ENCODE measurements at regions not wholly inside any gene's neighbourhood (a gene's known extent, or its start where the extent isn't known, plus 50 kb on each side); places are given as distances from the start of the nearest gene placed in this dataset.

DNA sequence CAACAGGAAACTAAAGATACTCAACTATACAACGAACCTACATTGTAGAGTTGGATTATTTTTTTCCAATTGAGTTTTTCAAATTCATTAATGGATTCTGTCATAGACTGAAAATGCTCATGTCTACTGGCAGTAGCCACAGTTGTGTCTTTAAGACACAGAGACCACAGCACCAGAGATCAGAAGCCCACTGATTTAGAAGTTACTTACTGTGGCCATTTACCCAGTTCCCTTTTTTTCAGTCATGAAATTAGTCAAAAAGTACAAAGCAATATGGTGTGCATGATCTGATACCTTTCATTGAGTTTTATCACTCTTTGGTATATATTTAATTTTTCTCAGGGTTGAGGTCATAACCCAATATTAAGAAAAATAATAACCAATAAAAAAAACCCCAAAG lies 1640.2 kb upstream of the WWC1 start:
- in situ Hi-C loops (cut with MboI; ENCODE audit: low pct_unique_long_range_greater_than_20kb, low sequenced_read_pairs, unreplicated experiment), result no loop called here
- DNase-seq (ENCODE audit: low spot score), result no peak
- TF ChIP-seq, protein P1, sequence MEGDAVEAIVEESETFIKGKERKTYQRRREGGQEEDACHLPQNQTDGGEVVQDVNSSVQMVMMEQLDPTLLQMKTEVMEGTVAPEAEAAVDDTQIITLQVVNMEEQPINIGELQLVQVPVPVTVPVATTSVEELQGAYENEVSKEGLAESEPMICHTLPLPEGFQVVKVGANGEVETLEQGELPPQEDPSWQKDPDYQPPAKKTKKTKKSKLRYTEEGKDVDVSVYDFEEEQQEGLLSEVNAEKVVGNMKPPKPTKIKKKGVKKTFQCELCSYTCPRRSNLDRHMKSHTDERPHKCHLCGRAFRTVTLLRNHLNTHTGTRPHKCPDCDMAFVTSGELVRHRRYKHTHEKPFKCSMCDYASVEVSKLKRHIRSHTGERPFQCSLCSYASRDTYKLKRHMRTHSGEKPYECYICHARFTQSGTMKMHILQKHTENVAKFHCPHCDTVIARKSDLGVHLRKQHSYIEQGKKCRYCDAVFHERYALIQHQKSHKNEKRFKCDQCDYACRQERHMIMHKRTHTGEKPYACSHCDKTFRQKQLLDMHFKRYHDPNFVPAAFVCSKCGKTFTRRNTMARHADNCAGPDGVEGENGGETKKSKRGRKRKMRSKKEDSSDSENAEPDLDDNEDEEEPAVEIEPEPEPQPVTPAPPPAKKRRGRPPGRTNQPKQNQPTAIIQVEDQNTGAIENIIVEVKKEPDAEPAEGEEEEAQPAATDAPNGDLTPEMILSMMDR (IDR thresholded peaks at IDR 0.05; ENCODE audit: extremely low read depth, insufficient read depth, missing control alignments), result no peak

DNA sequence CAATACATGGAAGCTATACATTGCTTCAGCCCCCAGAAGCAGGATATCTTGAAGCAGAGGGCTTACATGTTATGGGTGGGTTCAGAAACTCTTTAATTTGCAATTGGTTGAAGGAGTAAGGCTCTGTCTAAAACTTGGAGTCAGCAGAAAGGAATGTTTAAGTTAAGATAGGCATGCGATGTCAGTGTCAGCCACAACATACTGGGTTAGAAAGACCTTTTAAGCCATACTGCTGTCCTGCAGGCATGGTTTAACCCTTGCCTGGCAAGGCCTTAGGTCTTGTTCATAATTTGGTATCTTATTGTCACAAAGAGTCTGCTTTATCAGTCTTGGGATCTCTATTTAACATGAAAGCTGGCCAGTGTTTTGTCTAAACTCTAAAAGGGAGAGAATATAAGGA lies 1619.6 kb upstream of the WWC1 start:
- TF ChIP-seq, protein P1 (IDR thresholded peaks at IDR 0.05; ENCODE audit: extremely low read depth, insufficient read depth, missing control alignments), result no peak
- DNase-seq (ENCODE audit: low spot score), result no peak
- in situ Hi-C loops (cut with MboI; ENCODE audit: low pct_unique_long_range_greater_than_20kb, low sequenced_read_pairs, unreplicated experiment), result no loop called here

DNA sequence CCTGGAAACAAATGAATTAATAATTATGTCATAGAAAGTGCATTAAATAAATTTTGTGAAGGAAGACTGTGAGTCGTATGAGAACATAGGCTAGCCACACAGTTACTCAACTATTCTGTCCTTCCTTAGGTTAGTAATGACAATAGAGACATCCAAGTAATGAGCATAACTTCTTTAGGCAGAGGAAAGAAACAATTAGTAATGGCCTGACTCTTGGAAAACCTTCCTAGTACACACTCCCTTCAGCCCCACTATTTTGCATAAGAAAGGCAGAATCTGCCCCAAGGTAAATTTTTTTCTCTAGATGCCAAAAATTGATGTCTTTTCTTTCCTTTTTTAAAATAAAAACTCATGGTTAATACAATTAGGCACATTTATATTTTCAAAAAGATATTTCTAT lies 1619.0 kb upstream of the WWC1 start:
- in situ Hi-C loops (cut with MboI; ENCODE audit: low pct_unique_long_range_greater_than_20kb, low sequenced_read_pairs, unreplicated experiment), result no loop called here
- no peak for DNase-seq (ENCODE audit: low spot score)
- TF ChIP-seq, protein P1 (IDR thresholded peaks at IDR 0.05; ENCODE audit: extremely low read depth, insufficient read depth, missing control alignments), result no peak

- DNase-seq (ENCODE audit: low spot score), result no peak
- in situ Hi-C loops (cut with MboI; ENCODE audit: low pct_unique_long_range_greater_than_20kb, low sequenced_read_pairs, unreplicated experiment), result no loop called here
- TF ChIP-seq, protein P1 (IDR thresholded peaks at IDR 0.05; ENCODE audit: extremely low read depth, insufficient read depth, missing control alignments), result no peak
These were observed 1613.6 kb upstream of the WWC1 start for GRCh38 chr5:166677891-166678290.

DNA sequence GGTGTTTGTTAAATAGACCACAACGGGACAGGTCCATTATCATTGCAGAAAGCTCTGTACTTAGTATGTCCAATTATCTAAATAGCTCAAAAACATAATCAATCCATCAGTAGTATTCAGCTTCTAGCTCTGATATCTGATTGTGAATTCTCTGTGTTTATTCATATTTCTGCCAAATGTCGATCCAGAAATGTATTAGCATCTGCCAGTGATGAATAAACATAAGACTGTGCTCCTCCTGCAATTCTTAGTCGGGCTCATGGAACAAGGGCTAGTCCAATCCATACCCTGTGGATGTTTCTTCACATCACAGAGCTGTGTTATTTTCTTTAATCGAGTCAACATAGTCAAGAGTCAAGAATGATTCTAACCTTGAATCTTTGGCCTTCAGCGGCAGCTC lies 1612.1 kb upstream of the WWC1 start:
- TF ChIP-seq, protein P1 (IDR thresholded peaks at IDR 0.05; ENCODE audit: extremely low read depth, insufficient read depth, missing control alignments), result no peak
- in situ Hi-C loops (cut with MboI; ENCODE audit: low pct_unique_long_range_greater_than_20kb, low sequenced_read_pairs, unreplicated experiment), result no loop called here
- no peak for DNase-seq (ENCODE audit: low spot score)

DNA sequence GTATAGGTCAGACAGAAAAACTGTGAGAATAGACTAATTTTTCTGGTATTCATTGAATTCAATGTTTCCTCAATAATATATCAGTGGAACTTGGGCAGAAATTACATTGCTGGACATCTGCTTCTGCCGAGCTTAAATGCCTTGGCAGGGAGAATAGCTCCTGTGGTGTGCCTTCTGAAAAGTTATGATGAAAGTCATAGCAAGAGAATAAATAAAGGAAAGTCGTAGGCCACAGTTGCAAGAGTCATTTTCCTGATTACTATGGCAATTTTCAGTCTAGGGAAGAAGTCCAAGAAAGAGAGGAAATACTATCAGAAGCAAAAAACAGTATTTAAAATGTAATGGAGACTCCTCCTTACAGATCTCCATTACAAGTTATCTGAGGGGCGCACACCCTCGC lies 1596.1 kb upstream of the WWC1 start:
- in situ Hi-C loops (cut with MboI; ENCODE audit: low pct_unique_long_range_greater_than_20kb, low sequenced_read_pairs, unreplicated experiment), result no loop called here
- TF ChIP-seq, protein P1 (IDR thresholded peaks at IDR 0.05; ENCODE audit: extremely low read depth, insufficient read depth, missing control alignments), result no peak
- no peak for DNase-seq (ENCODE audit: low spot score)

GRCh38 chr5:166708291-166708690 lies 1583.2 kb upstream of the WWC1 start:
- TF ChIP-seq, protein P1 (IDR thresholded peaks at IDR 0.05; ENCODE audit: extremely low read depth, insufficient read depth, missing control alignments), result no peak
- in situ Hi-C loops (cut with MboI; ENCODE audit: low pct_unique_long_range_greater_than_20kb, low sequenced_read_pairs, unreplicated experiment), result no loop called here
- no peak for DNase-seq (ENCODE audit: low spot score)
